ENCODE measurements at regions not wholly inside any gene's neighbourhood (a gene's known extent, or its start where the extent isn't known, plus 50 kb on each side); places are given as distances from the start of the nearest gene placed in this dataset.
"Not testable (repeated sequence)": the region's sequence is repeated elsewhere in the genome, so short reads cannot be mapped to it uniquely, and the experiment has no call there.

DNA sequence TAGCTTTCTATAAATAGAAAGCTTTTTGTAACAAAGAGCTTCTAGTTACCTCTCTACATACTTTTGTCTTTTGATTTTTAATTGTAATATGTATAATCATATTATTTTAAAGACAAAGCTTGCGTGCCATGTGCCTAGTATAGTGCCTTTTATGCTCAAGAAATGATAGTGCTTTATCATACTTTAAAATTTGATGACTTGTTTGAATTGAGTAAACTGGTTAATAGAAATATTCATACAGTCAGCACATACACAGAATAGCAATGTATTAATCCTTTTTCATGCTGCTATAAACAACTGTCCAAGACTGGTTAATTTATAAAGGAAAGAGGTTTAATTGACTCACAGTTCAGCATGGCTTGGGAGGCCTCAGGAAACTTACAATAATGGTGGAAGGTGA lies 313.0 kb downstream of the FRK start:
- intact Hi-C loops (cut with micrococcal nuclease; ENCODE audit: unreplicated experiment), result no loop called here
- H3K9me3 ChIP-seq (ENCODE audit: low read length), result no peaks in the 10 kb centered on the region
- POLR2A ChIA-PET, result no interaction called here
- no peak overlapping the region for H3K4me3 ChIP-seq (replicated peaks in 1 of 3; ENCODE audit: insufficient read depth in 1 of 3, low read depth in 2 of 3, low read length in 3 of 3)
- no peak overlapping the region for H3K27ac ChIP-seq (ENCODE audit: extremely low read length, insufficient read depth, low read length)
- TF ChIP-seq, protein P1, sequence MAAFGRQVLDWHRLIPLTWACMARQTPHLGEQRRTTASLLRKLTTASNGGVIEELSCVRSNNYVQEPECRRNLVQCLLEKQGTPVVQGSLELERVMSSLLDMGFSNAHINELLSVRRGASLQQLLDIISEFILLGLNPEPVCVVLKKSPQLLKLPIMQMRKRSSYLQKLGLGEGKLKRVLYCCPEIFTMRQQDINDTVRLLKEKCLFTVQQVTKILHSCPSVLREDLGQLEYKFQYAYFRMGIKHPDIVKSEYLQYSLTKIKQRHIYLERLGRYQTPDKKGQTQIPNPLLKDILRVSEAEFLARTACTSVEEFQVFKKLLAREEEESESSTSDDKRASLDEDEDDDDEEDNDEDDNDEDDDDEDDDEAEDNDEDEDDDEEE (CRISPR knock-in tag; IDR thresholded peaks at IDR 0.05), result no peak
- no peak for TF ChIP-seq ISL2 (CRISPR knock-in tag; IDR thresholded peaks at IDR 0.05)
- TF ChIP-seq MAFF (IDR thresholded peaks at IDR 0.05; ENCODE audit: low read depth, low read length), result peak; percentile 52; the same call in 1 of the 2 replicates
- TF ChIP-seq MAFK (conservative IDR thresholded peaks at IDR 0.05 in 1 of 2, IDR thresholded peaks at IDR 0.05 in 1 of 2; ENCODE audit: low read length in 2 of 2), result peak; percentile 18 to 27; a peak in 1 of 4 replicates
- no peak for TF ChIP-seq HDAC2 (CRISPR knock-in tag; IDR thresholded peaks at IDR 0.05)
- no peak for TF ChIP-seq LCORL (IDR thresholded peaks at IDR 0.05)
- TF ChIP-seq LCORL (CRISPR knock-in tag; IDR thresholded peaks at IDR 0.05), result no peak
- no peak overlapping the region for H2AFZ ChIP-seq (ENCODE audit: low read length)
- FAIRE-seq (no peak), ATAC-seq (no peak), DNase-seq (ENCODE audit: low spot score) (no peak)
- 0% methylated on average over 1 of the region's 1 CpG for WGBS (ENCODE audit: low lambda C conversion rate)
- H3K9ac ChIP-seq (ENCODE audit: insufficient read depth, low read depth, low read length), result no peak overlapping the region
- in situ Hi-C loops (cut with HindIII; ENCODE audit: extremely low pct_ligation_motif_present, low pct_unique_long_range_greater_than_20kb), result no loop called here
- no peaks in the 10 kb centered on the region for H4K20me1 ChIP-seq (ENCODE audit: insufficient read depth, low read length)
- no peak overlapping the region for H3K4me2 ChIP-seq (ENCODE audit: low read depth, low read length)
- no peaks in the 10 kb centered on the region for H3K36me3 ChIP-seq (replicated peaks in 1 of 2; ENCODE audit: control insufficient read depth in 1 of 2, insufficient read depth in 2 of 2, low read length in 2 of 2)
- CTCF ChIA-PET (ENCODE audit: low intra/inter-chr PET ratio, low total read pairs), result no interaction called here
- no TSS peak for BruUV-seq (replicated peaks)
- H3K27me3 ChIP-seq (ENCODE audit: control insufficient read depth in 1 of 2, insufficient read depth in 2 of 2, low read length in 2 of 2), result no peaks in the 10 kb centered on the region
- H3K4me1 ChIP-seq (ENCODE audit: insufficient read depth, low read length), result no peaks in the 10 kb centered on the region
- no peaks in the 10 kb centered on the region for H3K79me2 ChIP-seq (ENCODE audit: insufficient read depth, low read length)

DNA sequence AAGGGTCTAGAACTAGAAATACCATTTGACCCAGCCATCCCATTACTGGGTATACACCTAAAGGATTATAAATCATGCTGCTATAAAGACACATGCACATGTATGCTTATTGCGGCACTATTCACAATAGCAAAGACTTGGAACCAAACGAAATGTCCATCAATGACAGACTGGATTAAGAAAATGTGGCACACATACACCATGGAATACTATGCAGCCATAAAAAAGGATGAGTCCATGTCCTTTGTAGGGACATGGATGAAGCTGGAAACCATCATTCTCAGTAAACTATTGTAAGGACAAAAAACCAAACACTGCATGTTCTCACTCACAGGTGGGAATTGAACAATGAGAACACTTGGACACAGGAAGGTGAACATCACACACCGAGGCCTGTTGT lies 314.1 kb downstream of the FRK start:
- FAIRE-seq, result not testable (repeated sequence)

More for the DNA sequence above, 314.1 kb downstream of the FRK start:
- H3K4me1 ChIP-seq (ENCODE audit: insufficient read depth, low read length); intact Hi-C loops (cut with micrococcal nuclease; ENCODE audit: unreplicated experiment); CTCF ChIA-PET (ENCODE audit: low intra/inter-chr PET ratio, low total read pairs); DNase-seq (ENCODE audit: low spot score); H2AFZ ChIP-seq (ENCODE audit: low read length); ATAC-seq; POLR2A ChIA-PET; H3K9me3 ChIP-seq (ENCODE audit: low read length); H3K4me3 ChIP-seq (replicated peaks in 1 of 3; ENCODE audit: insufficient read depth in 1 of 3, low read depth in 2 of 3, low read length in 3 of 3); H3K36me3 ChIP-seq (replicated peaks in 1 of 2; ENCODE audit: control insufficient read depth in 1 of 2, insufficient read depth in 2 of 2, low read length in 2 of 2); BruUV-seq (replicated peaks); H4K20me1 ChIP-seq (ENCODE audit: insufficient read depth, low read length); H3K4me2 ChIP-seq (ENCODE audit: low read depth, low read length); H3K27me3 ChIP-seq (ENCODE audit: control insufficient read depth in 1 of 2, insufficient read depth in 2 of 2, low read length in 2 of 2); in situ Hi-C loops (cut with HindIII; ENCODE audit: extremely low pct_ligation_motif_present, low pct_unique_long_range_greater_than_20kb); H3K9ac ChIP-seq (ENCODE audit: insufficient read depth, low read depth, low read length); H3K79me2 ChIP-seq (ENCODE audit: insufficient read depth, low read length); H3K27ac ChIP-seq (ENCODE audit: extremely low read length, insufficient read depth, low read length): not testable (repeated sequence)
- WGBS (ENCODE audit: low lambda C conversion rate), result 3% methylated on average over 3 of the region's 3 CpGs

All from HepG2 (cell line).